ENCODE measurements at regions not wholly inside any gene's neighbourhood (a gene's known extent, or its start where the extent isn't known, plus 50 kb on each side); places are given as distances from the start of the nearest gene placed in this dataset.

DNA sequence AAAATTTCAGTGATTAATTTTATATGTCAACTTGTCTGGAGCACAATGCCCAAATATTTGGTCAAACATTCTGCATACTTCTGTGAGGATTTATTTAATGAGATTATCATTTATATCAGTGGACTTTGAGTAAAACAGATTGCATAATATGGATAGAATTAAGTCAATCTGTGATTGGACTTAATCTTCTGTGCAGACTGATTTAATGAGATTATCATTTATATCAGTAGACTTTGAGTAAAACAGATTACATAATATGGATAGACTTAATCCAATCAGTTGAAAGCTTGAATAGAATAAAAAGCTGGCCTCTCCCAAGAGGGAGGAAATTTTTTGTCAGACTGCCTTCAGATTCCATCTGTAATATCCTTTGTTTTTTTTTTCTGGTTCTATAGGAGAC, 1413.2 kb downstream of the LRFN5 start:
- H3K9me3 ChIP-seq, result peaks cover 0 to 10% (median 0%) of the 10 kb centered on the region in 12 donors
- TF ChIP-seq, protein P1, sequence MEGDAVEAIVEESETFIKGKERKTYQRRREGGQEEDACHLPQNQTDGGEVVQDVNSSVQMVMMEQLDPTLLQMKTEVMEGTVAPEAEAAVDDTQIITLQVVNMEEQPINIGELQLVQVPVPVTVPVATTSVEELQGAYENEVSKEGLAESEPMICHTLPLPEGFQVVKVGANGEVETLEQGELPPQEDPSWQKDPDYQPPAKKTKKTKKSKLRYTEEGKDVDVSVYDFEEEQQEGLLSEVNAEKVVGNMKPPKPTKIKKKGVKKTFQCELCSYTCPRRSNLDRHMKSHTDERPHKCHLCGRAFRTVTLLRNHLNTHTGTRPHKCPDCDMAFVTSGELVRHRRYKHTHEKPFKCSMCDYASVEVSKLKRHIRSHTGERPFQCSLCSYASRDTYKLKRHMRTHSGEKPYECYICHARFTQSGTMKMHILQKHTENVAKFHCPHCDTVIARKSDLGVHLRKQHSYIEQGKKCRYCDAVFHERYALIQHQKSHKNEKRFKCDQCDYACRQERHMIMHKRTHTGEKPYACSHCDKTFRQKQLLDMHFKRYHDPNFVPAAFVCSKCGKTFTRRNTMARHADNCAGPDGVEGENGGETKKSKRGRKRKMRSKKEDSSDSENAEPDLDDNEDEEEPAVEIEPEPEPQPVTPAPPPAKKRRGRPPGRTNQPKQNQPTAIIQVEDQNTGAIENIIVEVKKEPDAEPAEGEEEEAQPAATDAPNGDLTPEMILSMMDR (IDR thresholded peaks at IDR 0.05), result no peak
- no peak for TF ChIP-seq POLR2A (IDR thresholded peaks at IDR 0.05)
- H3K36me3 ChIP-seq, result no peaks in the 10 kb centered on the region
- intact Hi-C loops (cut with DNase I), result no loop called here
- no peak overlapping the region for H3K4me3 ChIP-seq
- H3K4me1 ChIP-seq, result no peaks in the 10 kb centered on the region
- DNase-seq (no peak), ATAC-seq (no peak)
- no peaks in the 10 kb centered on the region for H3K27me3 ChIP-seq
- H3K27ac ChIP-seq, result no peak overlapping the region

DNA sequence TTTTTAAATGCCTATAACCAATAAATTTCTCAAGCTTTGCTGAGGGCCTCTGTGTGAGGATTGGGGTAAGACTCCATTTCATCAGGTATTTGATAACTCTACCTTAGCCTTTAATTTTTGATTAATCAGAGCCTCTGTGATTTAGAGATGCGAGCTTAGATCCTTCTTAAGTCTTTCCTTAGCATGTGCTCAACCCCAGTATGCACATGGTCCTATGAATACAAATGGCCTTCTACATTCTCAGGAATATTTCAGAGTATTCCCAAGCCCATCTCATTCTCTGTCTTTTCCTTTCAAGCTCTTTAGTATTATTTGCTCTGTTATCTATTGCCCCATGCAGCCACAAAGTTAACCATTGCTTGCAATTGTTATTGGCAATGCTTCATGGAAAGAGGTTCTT, 1407.7 kb downstream of the LRFN5 start:
- H3K27me3 ChIP-seq, result no peaks in the 10 kb centered on the region
- ATAC-seq (no peak), DNase-seq (no peak)
- H3K27ac ChIP-seq, result no peak overlapping the region
- no peaks in the 10 kb centered on the region for H3K4me1 ChIP-seq
- TF ChIP-seq, protein P1 (IDR thresholded peaks at IDR 0.05), result no peak
- no peak for TF ChIP-seq POLR2A (IDR thresholded peaks at IDR 0.05)
- intact Hi-C loops (cut with DNase I), result no loop called here
- no peaks in the 10 kb centered on the region for H3K36me3 ChIP-seq
- H3K9me3 ChIP-seq, result peaks cover 0 to 41% (median 6%) of the 10 kb centered on the region in 12 donors
- no peak overlapping the region for H3K4me3 ChIP-seq
- 54 to 68% (median 61%) methylated on average over 1 of the region's 1 CpG for WGBS, 4 donors

DNA sequence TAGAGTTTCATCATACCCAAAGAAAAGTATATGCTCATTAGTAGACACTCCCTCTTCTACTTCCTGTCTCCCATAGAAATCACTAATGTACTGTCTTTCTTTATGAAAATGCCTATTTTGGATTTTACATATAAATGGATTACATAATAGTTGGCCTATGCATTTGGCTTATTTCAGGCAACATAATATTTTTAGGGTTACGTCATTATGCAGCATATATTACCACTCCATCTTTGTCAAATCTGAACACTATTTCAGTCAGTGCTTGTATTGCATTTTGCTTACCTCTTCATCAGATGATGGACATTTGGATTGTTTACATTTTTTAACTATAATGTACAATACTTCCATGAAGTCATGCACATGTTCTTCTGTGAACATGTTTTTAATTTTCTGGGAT, 1406.1 kb downstream of the LRFN5 start:
- intact Hi-C loops (cut with DNase I), result no loop called here
- 70 to 89% (median 87%) methylated on average over 1 of the region's 1 CpG for WGBS, 4 donors
- H3K27ac ChIP-seq, result no peak overlapping the region
- H3K27me3 ChIP-seq, result no peaks in the 10 kb centered on the region
- no peaks in the 10 kb centered on the region for H3K36me3 ChIP-seq
- DNase-seq (no peak), ATAC-seq (no peak)
- no peak overlapping the region for H3K4me3 ChIP-seq
- no peaks in the 10 kb centered on the region for H3K4me1 ChIP-seq
- TF ChIP-seq, protein P1 (IDR thresholded peaks at IDR 0.05), result no peak
- no peak for TF ChIP-seq POLR2A (IDR thresholded peaks at IDR 0.05)
- H3K9me3 ChIP-seq, result peaks cover 0 to 55% (median 14%) of the 10 kb centered on the region in 12 donors

DNA sequence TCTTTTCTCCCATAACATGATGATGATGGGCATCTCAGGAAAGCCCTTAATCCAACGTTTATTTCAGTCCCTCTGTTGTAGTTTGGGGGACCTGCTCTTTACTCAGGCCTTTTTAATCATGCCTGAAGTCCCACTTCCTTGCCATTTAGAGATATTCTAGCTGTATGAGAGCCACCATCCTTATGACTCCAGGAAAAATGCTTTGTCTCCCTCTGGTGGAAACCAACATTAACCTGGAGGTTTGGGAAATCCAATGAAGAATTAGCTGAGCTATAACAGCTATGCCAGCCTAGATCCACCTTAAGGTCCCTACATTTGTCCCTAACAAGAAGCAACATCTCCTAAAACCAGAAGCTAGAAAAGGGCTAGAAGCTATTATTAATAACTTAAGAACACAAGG, 1399.1 kb downstream of the LRFN5 start:
- DNase-seq (no peak), ATAC-seq (no peak)
- no peaks in the 10 kb centered on the region for H3K36me3 ChIP-seq
- no peak overlapping the region for H3K4me3 ChIP-seq
- H3K4me1 ChIP-seq, result no peaks in the 10 kb centered on the region
- H3K27me3 ChIP-seq, result no peaks in the 10 kb centered on the region
- H3K9me3 ChIP-seq, result peaks cover 0 to 82% (median 45%) of the 10 kb centered on the region in 12 donors
- H3K27ac ChIP-seq, result no peak overlapping the region
- TF ChIP-seq POLR2A (IDR thresholded peaks at IDR 0.05), result no peak
- TF ChIP-seq, protein P1 (IDR thresholded peaks at IDR 0.05), result no peak
- WGBS, 4 donors, result 22 to 47% (median 34%) methylated on average over 1 of the region's 1 CpG
- intact Hi-C loops (cut with DNase I), result no loop called here
